ENCODE measurements at regions not wholly inside any gene's neighbourhood (a gene's known extent, or its start where the extent isn't known, plus 50 kb on each side); places are given as distances from the start of the nearest gene placed in this dataset.

DNA sequence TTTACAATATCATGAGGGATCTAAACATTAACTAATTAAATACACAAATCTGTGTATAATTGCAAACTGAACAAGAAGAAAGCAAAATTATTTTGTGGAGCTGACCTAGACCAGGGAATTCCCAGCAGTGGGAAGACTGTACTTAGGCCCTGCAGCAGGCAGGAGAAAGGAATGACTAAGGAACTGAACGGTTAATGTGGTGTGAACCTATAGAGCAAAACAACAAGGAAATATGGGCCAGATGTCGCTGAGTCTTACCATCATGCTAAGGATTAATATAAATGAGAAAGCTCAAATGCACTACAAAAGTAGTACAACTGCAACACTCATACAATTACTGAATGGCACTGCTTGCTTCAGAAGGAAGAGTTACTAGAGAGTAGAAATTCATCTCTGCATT is 120.3 kb upstream of the ATXN3L start:
- Histone ChIP-seq H3K9me3 (ENCODE audit: control insufficient read depth, insufficient read depth, low read length) (no peaks in the 10 kb centered on the region), H3K36me3 (ENCODE audit: control insufficient read depth, low read length) (no peaks in the 10 kb centered on the region), H3K79me2 (ENCODE audit: control insufficient read depth, low read length) (no peaks in the 10 kb centered on the region), H3F3A (ENCODE audit: control insufficient read depth, insufficient read depth) (no peaks in the 10 kb centered on the region), H4K20me1 (ENCODE audit: control insufficient read depth, insufficient read depth, low read depth, low read length) (no peaks in the 10 kb centered on the region), H3K27ac (ENCODE audit: low read depth, low read length) (no peak overlapping the region), H3K4me2 (ENCODE audit: low read length) (no peak overlapping the region), H3K4me3 (ENCODE audit: low read length) (no peak overlapping the region), H3K4me1 (ENCODE audit: control insufficient read depth, low read length) (no peaks in the 10 kb centered on the region), H3K9me2 (replicated peaks; ENCODE audit: control insufficient read depth, low read length) (no peaks in the 10 kb centered on the region), H3K27me3 (ENCODE audit: control insufficient read depth, low read length) (no peaks in the 10 kb centered on the region)
- TF ChIP-seq, protein P1, sequence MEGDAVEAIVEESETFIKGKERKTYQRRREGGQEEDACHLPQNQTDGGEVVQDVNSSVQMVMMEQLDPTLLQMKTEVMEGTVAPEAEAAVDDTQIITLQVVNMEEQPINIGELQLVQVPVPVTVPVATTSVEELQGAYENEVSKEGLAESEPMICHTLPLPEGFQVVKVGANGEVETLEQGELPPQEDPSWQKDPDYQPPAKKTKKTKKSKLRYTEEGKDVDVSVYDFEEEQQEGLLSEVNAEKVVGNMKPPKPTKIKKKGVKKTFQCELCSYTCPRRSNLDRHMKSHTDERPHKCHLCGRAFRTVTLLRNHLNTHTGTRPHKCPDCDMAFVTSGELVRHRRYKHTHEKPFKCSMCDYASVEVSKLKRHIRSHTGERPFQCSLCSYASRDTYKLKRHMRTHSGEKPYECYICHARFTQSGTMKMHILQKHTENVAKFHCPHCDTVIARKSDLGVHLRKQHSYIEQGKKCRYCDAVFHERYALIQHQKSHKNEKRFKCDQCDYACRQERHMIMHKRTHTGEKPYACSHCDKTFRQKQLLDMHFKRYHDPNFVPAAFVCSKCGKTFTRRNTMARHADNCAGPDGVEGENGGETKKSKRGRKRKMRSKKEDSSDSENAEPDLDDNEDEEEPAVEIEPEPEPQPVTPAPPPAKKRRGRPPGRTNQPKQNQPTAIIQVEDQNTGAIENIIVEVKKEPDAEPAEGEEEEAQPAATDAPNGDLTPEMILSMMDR (IDR thresholded peaks at IDR 0.05; ENCODE audit: low read depth, low read length, poor library complexity, severe bottlenecking) = no peak
- no peak for TF ChIP-seq EZH2phosphoT487 (IDR thresholded peaks at IDR 0.05; ENCODE audit: borderline replicate concordance, low read length)

DNA sequence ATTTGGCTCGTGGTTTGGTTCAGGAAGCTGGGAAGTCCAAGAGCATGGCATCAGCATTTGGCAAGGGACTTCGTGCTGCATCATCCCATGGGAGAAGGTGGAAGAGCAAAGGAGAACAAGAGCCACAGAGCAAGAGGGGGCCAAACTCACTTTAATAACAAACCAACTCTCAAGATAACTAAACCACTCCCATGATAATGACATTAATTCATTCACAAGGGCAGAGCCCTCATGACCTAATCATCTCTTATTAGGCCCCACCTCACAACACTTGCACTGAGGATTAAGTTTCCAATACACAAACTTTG is 113.4 kb upstream of the ATXN3L start:
- TF ChIP-seq, protein P1 (IDR thresholded peaks at IDR 0.05; ENCODE audit: low read depth, low read length, poor library complexity, severe bottlenecking) = no peak
- no peak for TF ChIP-seq EZH2phosphoT487 (IDR thresholded peaks at IDR 0.05; ENCODE audit: borderline replicate concordance, low read length)
- Histone ChIP-seq H3K79me2 (ENCODE audit: control insufficient read depth, low read length) (no peaks in the 10 kb centered on the region), H3K27me3 (ENCODE audit: control insufficient read depth, low read length) (no peaks in the 10 kb centered on the region), H3K4me3 (ENCODE audit: low read length) (no peak overlapping the region), H3K36me3 (ENCODE audit: control insufficient read depth, low read length) (no peaks in the 10 kb centered on the region), H3K4me1 (ENCODE audit: control insufficient read depth, low read length) (peaks cover 9% of the 10 kb centered on the region), H3K4me2 (ENCODE audit: low read length) (no peak overlapping the region), H4K20me1 (ENCODE audit: control insufficient read depth, insufficient read depth, low read depth, low read length) (no peaks in the 10 kb centered on the region), H3F3A (ENCODE audit: control insufficient read depth, insufficient read depth) (no peaks in the 10 kb centered on the region), H3K9me3 (ENCODE audit: control insufficient read depth, insufficient read depth, low read length) (no peaks in the 10 kb centered on the region), H3K9me2 (replicated peaks; ENCODE audit: control insufficient read depth, low read length) (no peaks in the 10 kb centered on the region), H3K27ac (ENCODE audit: low read depth, low read length) (no peak overlapping the region)

DNA sequence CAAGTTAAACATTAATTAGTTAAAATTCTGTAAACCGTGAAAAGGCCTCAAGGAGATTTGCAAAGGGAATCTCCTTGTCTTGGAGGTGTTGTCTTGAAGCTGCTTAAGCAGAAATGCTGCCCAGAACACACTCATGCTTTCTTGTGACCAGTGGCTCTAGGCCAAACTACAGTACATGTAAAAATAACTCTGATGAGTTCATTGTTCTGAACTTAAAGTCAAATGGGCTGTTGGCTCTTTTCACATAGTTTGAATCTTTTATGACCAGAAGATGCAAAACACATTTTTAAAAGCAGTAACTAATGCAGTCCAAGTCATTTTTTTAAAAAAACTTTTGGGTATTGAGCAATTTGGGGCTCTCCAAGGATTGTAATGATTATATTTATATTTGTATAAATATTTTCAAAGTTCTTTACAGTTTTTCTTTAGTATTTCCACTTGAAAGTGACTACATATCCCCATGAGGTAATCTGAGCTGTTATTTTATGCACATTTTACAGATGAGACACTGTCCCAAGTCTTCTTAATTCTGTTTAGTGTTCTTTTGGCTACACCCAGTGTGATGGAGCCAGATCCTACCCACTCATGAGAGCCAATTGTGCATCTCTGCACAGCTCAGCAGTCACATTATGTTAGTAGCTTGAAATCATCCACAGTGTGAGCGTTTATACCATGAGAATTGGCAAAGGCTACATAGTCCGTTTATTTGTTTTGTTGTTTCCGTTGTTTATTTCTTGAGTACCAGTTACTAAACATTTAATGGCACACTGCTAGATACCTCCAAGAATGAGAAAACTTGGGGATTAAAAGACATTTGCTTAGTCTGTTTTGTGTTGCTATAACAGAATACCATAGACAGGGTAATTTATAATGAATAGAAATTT is 112.8 kb upstream of the ATXN3L start:
- no peaks in the 10 kb centered on the region for H3K36me3 ChIP-seq (ENCODE audit: control insufficient read depth, low read length)
- no peaks in the 10 kb centered on the region for H4K20me1 ChIP-seq (ENCODE audit: control insufficient read depth, insufficient read depth, low read depth, low read length)
- H3K27ac ChIP-seq (ENCODE audit: low read depth, low read length) = no peak overlapping the region
- H3K79me2 ChIP-seq (ENCODE audit: control insufficient read depth, low read length) = no peaks in the 10 kb centered on the region
- TF ChIP-seq EZH2phosphoT487 (IDR thresholded peaks at IDR 0.05; ENCODE audit: borderline replicate concordance, low read length) = no peak
- TF ChIP-seq, protein P1 (IDR thresholded peaks at IDR 0.05; ENCODE audit: low read depth, low read length, poor library complexity, severe bottlenecking) = no peak
- no peaks in the 10 kb centered on the region for H3K9me2 ChIP-seq (replicated peaks; ENCODE audit: control insufficient read depth, low read length)
- H3K9me3 ChIP-seq (ENCODE audit: control insufficient read depth, insufficient read depth, low read length) = no peaks in the 10 kb centered on the region
- H3K4me3 ChIP-seq (ENCODE audit: low read length) = no peak overlapping the region
- H3K27me3 ChIP-seq (ENCODE audit: control insufficient read depth, low read length) = no peaks in the 10 kb centered on the region
- no peaks in the 10 kb centered on the region for H3F3A ChIP-seq (ENCODE audit: control insufficient read depth, insufficient read depth)
- H3K4me2 ChIP-seq (ENCODE audit: low read length) = no peak overlapping the region
- peaks cover 11% of the 10 kb centered on the region for H3K4me1 ChIP-seq (ENCODE audit: control insufficient read depth, low read length)
